Activated B cell treated with CpG ODN at 0.5 μM for 24 hours (primary cell): ENCODE measurements at regions not wholly inside any gene's neighbourhood (a gene's known extent, or its start where the extent isn't known, plus 50 kb on each side); places are given as distances from the start of the nearest gene placed in this dataset.

Experiments
- ATAC-seq: fragments of 200-7000 bp; cut with Tn5 transposase; one replicate; pipeline ENCODE4 v1.10.0; 2021; ENCODE audit warnings: low read depth, mild to moderate bottlenecking, moderate library complexity
- CTCF ChIA-PET: fragments of 350-600 bp; sonication (Branson Sonifier 250); formaldehyde crosslinking; loops from one replicate; lab custom pipeline; 2021; ENCODE audit warnings: antibody characterized with exemption; lab: Charles Lee
- POLR2A ChIA-PET: fragments of 350-600 bp; sonication (Branson Sonifier 250); formaldehyde crosslinking; loops from one replicate; lab custom pipeline; 2021; ENCODE audit warnings: antibody characterized with exemption; lab: Charles Lee
- DNase-seq: peaks from one replicate; pipeline ENCODE4 v3.0.0; 2022
- H3K27ac Mint-ChIP-seq: one replicate; pipeline ENCODE4 v1.8.0; 2020; ENCODE audit warnings: mixed read lengths
- H3K27me3 Mint-ChIP-seq: one replicate; pipeline ENCODE4 v1.8.0; 2021; ENCODE audit warnings: mixed read lengths
- H3K36me3 Mint-ChIP-seq: one replicate; pipeline ENCODE4 v1.8.0; 2021; ENCODE audit warnings: low read depth, mixed read lengths
- H3K4me1 Mint-ChIP-seq: one replicate; pipeline ENCODE4 v1.8.0; 2021; ENCODE audit warnings: mixed read lengths
- H3K4me3 Mint-ChIP-seq: one replicate; pipeline ENCODE4 v1.8.0; 2020; ENCODE audit warnings: mild to moderate bottlenecking, mixed read lengths
- H3K9me3 Mint-ChIP-seq: one replicate; pipeline ENCODE4 v1.8.0; 2020; ENCODE audit warnings: mixed read lengths
- CTCF ChIP-seq: fragments of 200-600 bp; IDR thresholded peaks from one replicate; pipeline ENCODE4 v1.8.0; 2022; ENCODE audit warnings: antibody characterized with exemption, mild to moderate bottlenecking
- intact Hi-C: fragments of 100-400 bp; cut with micrococcal nuclease; formaldehyde crosslinking; loops from one replicate; pipeline ENCODE4 v1.15.1; 2024

GRCh38 chr5:174392892-174393291 lies 331.5 kb upstream of the MSX2 start:
- POLR2A ChIA-PET: no interaction called here
- CTCF ChIA-PET: no interaction called here
- TF ChIP-seq CTCF: no peak
- Mint-ChIP-seq H3K27ac (no peak overlapping the region), H3K4me3 (no peak overlapping the region), H3K4me1 (no peaks in the 10 kb centered on the region), H3K36me3 (no peaks in the 10 kb centered on the region), H3K27me3 (peaks cover 4% of the 10 kb centered on the region), H3K9me3 (no peaks in the 10 kb centered on the region)
- intact Hi-C loops: no loop called here
- DNase-seq (no peak), ATAC-seq (no peak)

GRCh38 chr5:174396541-174396940 lies 327.8 kb upstream of the MSX2 start:
- H3K4me1 Mint-ChIP-seq: no peaks in the 10 kb centered on the region
- ChIA-PET POLR2A (no interaction called here), CTCF (no interaction called here)
- peaks cover 4% of the 10 kb centered on the region for H3K27me3 Mint-ChIP-seq
- TF ChIP-seq CTCF: no peak
- H3K36me3 Mint-ChIP-seq: no peaks in the 10 kb centered on the region
- ATAC-seq: no peak
- no peak for DNase-seq
- no peak overlapping the region for H3K27ac Mint-ChIP-seq
- H3K4me3 Mint-ChIP-seq: no peak overlapping the region
- peaks cover 2% of the 10 kb centered on the region for H3K9me3 Mint-ChIP-seq
- intact Hi-C loops: no loop called here

GRCh38 chr5:174397206-174397605 lies 327.2 kb upstream of the MSX2 start:
- Mint-ChIP-seq H3K4me3 (no peak overlapping the region), H3K27ac (no peak overlapping the region), H3K36me3 (no peaks in the 10 kb centered on the region), H3K9me3 (peaks cover 2% of the 10 kb centered on the region), H3K27me3 (peaks cover 4% of the 10 kb centered on the region), H3K4me1 (no peaks in the 10 kb centered on the region)
- ChIA-PET POLR2A (no interaction called here), CTCF (no interaction called here)
- no peak for TF ChIP-seq CTCF
- ATAC-seq: no peak
- intact Hi-C loops: no loop called here
- DNase-seq: no peak

- no peaks in the 10 kb centered on the region for H3K36me3 Mint-ChIP-seq
- H3K4me3 Mint-ChIP-seq: no peak overlapping the region
- DNase-seq: no peak
- H3K27ac Mint-ChIP-seq: no peak overlapping the region
- no peak for ATAC-seq
- peaks cover 1% of the 10 kb centered on the region for H3K27me3 Mint-ChIP-seq
- ChIA-PET POLR2A (no interaction called here), CTCF (no interaction called here)
- peaks cover 2% of the 10 kb centered on the region for H3K9me3 Mint-ChIP-seq
- intact Hi-C loops: no loop called here
- H3K4me1 Mint-ChIP-seq: no peaks in the 10 kb centered on the region
- TF ChIP-seq CTCF: no peak
These were observed 326.2 kb upstream of the MSX2 start for GRCh38 chr5:174398171-174398570.

- no peaks in the 10 kb centered on the region for H3K36me3 Mint-ChIP-seq
- intact Hi-C loops: no loop called here
- POLR2A ChIA-PET: no interaction called here
- H3K9me3 Mint-ChIP-seq: peaks cover 2% of the 10 kb centered on the region
- CTCF ChIA-PET: no interaction called here
- no peak for TF ChIP-seq CTCF
- no peaks in the 10 kb centered on the region for H3K4me1 Mint-ChIP-seq
- H3K27me3 Mint-ChIP-seq: no peaks in the 10 kb centered on the region
- no peak overlapping the region for H3K4me3 Mint-ChIP-seq
- H3K27ac Mint-ChIP-seq: no peak overlapping the region
- ATAC-seq: no peak
- DNase-seq: no peak
These were observed 325.0 kb upstream of the MSX2 start for GRCh38 chr5:174399411-174399810.
